Rectal smooth muscle tissue (tissue), 1 donor: ENCODE measurements at regions not wholly inside any gene's neighbourhood (a gene's known extent, or its start where the extent isn't known, plus 50 kb on each side); places are given as distances from the start of the nearest gene placed in this dataset.

Source experiments
- H3K27ac ChIP-seq: one replicate; pipeline ENCODE4 v1.7.0; 2013; ENCODE audit warnings: low read depth, low read length, inconsistent platforms
- H3K27me3 ChIP-seq: one replicate; pipeline ENCODE4 v1.7.0; 2013; ENCODE audit warnings: low read length; ENCODE audit not compliant: control insufficient read depth, insufficient read depth
- H3K36me3 ChIP-seq: one replicate; pipeline ENCODE4 v1.7.0; 2013; ENCODE audit warnings: low read length; ENCODE audit not compliant: control insufficient read depth, insufficient read depth
- H3K4me1 ChIP-seq: one replicate; pipeline ENCODE4 v1.7.0; 2013; ENCODE audit warnings: low read length; ENCODE audit not compliant: control insufficient read depth, insufficient read depth
- H3K4me3 ChIP-seq: one replicate; pipeline ENCODE4 v1.7.0; 2013; ENCODE audit warnings: low read length
- H3K9ac ChIP-seq: one replicate; pipeline ENCODE4 v1.7.0; 2013; ENCODE audit warnings: low read length

DNA sequence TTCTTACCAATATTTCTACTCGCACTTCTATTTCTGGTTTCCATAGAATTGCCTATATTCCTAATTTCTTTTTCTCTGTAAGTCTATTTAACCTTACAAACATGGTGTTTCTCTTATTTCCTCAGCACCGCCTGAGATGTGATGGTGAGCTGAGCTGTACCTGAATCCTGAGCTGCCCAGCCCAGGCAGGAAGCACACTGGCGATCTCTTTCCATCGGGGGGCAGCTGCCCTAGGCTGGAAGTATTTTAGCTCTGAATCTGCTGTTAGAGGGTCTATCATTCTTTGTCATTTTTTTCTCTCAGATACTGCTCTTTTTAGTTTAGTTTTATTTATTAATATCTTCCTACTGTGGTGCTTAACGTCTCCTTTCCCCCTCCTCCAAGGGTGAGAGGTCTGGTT lies 173.4 kb upstream of the SLC35B3 start:
- H3K36me3 ChIP-seq: no peaks in the 10 kb centered on the region
- no peaks in the 10 kb centered on the region for H3K4me1 ChIP-seq
- H3K27me3 ChIP-seq: no peaks in the 10 kb centered on the region
- H3K4me3 ChIP-seq: no peak overlapping the region
- no peak overlapping the region for H3K9ac ChIP-seq
- no peak overlapping the region for H3K27ac ChIP-seq

DNA sequence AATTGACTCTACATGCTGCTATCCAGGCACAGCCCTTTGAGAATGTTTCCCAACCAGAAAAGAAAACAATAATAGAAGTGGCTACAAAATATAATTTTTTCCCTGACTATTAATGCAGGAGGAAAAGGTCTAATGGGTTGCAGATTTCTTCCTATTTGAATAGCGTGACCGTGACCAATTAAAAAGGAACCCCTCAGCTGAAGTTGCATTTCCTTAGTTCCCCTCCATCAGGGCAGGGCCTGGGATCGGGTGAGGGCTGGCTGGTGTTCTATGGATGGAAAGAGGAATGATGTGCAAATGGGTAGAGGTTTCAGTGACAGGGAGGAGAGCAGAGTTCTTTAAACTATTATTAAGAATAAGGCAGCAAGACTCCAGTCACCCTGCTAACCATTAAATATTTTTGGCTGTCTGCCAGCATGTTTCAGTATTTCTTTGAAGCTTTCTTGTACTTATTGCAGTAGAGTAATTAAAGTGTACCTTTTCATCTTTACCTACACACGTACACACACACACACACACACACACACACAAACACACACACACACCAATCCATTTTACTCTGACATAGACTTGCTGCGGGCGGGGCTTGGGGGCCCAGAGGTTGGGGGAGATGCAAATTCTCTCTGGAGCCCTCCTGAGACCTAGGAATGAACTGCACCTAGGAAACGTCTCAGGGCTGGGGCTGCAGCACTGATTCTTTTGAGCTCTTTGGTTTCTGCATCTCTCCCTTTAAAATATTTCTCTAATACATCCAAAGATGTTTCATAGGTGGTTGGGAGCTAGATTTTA lies 154.8 kb upstream of the SLC35B3 start:
- H3K27ac ChIP-seq: no peak overlapping the region
- no peaks in the 10 kb centered on the region for H3K36me3 ChIP-seq
- H3K4me3 ChIP-seq: no peak overlapping the region
- H3K9ac ChIP-seq: no peak overlapping the region
- H3K27me3 ChIP-seq: no peaks in the 10 kb centered on the region
- no peaks in the 10 kb centered on the region for H3K4me1 ChIP-seq

DNA sequence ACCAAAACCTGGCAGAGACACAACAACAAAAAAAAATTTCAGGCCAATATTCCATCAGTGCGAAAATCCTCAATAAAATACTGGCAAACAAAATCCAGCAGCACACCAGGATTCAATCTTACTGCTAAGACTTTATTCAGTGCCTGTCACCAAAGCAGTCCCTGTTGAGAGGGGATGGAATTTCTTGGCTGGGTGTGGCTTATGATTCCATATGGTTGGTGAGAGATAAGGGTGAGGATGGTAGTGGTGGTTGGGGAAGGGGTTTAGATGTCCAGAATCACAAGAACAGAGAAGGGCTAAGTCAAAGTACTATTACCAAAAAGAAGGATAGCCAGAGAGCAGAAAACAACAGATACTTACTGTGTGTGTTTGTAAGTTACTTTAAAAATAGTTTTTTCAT lies 152.8 kb upstream of the SLC35B3 start:
- H3K4me1 ChIP-seq: no peaks in the 10 kb centered on the region
- no peak overlapping the region for H3K9ac ChIP-seq
- H3K4me3 ChIP-seq: no peak overlapping the region
- no peaks in the 10 kb centered on the region for H3K27me3 ChIP-seq
- no peak overlapping the region for H3K27ac ChIP-seq
- H3K36me3 ChIP-seq: no peaks in the 10 kb centered on the region

DNA sequence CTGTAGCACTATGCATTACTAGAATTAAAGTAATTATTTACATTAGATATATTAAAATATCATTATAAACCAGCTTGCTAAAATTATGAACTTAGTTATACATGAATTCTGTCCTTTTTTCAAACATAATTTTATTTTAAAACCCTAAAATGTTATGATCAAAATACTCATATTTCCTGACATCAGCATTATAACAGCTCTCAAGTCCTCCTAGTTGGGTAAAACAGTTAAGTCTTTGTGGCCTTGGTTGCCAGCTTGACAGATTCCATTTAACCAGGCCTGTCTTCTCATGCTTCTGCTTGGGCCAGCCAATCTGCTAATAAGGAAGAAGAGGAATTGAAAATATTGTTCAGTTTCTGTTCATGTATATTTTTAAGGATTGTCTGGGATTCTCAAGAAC lies 147.9 kb upstream of the SLC35B3 start:
- Histone ChIP-seq H3K4me3 (no peak overlapping the region), H3K4me1 (no peaks in the 10 kb centered on the region), H3K27ac (no peak overlapping the region), H3K36me3 (no peaks in the 10 kb centered on the region), H3K27me3 (no peaks in the 10 kb centered on the region), H3K9ac (no peak overlapping the region)

DNA sequence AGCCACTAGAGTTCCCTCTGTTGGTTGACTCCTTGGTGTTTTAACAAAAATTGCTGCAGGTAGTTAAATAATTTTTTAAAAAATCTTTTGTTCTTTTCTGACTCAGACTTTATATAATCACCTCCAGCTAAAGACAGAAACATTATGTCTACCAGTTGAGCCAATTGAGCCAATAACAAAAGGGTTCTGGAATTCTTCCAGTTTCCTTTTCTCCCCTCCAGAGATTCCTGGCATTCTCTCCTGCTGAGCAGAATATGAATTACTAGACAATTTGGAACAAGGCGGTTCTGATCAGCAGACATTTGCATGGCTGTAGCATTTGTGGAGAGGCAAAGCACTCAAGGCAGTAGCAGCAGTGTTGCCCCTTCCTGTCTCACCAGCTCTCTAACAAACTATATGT lies 144.0 kb upstream of the SLC35B3 start:
- H3K9ac ChIP-seq: no peak overlapping the region
- H3K27me3 ChIP-seq: no peaks in the 10 kb centered on the region
- H3K4me1 ChIP-seq: no peaks in the 10 kb centered on the region

DNA sequence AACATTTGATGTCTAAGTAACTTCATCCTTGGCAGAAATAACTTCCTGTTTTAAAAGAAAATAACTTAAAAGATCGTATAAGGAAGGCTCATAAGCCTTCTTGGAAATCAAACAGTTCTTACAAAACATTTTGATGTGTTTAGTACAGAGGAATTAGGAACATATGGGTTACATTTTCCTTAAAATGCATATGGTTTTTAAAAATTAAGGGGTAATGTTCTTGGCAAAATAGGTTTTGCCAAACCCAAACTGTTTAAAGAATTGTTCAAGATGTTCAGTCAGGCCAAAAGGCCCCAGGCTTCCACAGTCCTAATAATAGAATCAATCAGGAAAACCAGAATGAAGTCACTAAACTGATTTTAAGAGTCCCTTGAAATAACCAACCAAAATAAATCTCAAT lies 142.7 kb upstream of the SLC35B3 start:
- H3K4me1 ChIP-seq: no peaks in the 10 kb centered on the region
- H3K36me3 ChIP-seq: no peaks in the 10 kb centered on the region
- no peak overlapping the region for H3K27ac ChIP-seq
- H3K9ac ChIP-seq: no peak overlapping the region
- H3K4me3 ChIP-seq: no peak overlapping the region
- H3K27me3 ChIP-seq: no peaks in the 10 kb centered on the region

More for the DNA sequence above, 144.0 kb upstream of the SLC35B3 start:
- H3K27ac ChIP-seq: no peak overlapping the region
- no peak overlapping the region for H3K4me3 ChIP-seq
- H3K36me3 ChIP-seq: no peaks in the 10 kb centered on the region

DNA sequence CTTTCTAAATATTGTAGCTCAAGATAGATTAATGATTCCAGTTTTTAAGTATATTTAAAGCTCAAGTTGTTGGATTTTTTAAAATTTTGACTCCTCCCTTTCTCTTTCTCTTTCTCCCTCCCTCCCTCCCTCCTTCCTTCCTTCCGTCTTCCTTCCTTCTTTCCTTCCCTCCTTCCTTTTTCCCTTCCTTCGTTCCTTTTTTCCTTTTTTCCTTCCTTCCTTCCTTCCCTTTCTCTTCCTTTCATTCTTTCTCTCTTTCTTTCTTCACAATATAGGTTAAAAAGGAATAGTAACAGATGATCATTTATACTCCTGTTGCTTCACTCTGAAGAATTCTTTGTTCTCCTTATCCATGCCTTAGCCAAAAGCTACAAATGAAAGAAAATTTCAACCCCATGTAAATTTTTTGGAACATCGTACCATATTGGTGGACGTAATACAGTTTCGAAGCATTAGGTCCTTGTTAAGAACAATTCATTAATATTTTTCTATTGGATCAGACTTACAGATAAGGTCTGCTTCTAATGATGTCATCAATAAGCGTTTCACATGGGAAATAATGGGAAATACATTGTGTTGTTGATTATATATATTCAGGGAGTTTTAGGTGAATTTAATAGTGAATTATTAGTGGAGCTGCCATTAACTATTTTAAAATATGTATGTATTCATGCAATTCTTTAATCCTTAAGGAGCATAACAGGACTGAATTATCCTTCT lies 139.6 kb upstream of the SLC35B3 start:
- Histone ChIP-seq H3K9ac (no peak overlapping the region), H3K27me3 (no peaks in the 10 kb centered on the region), H3K4me1 (no peaks in the 10 kb centered on the region), H3K4me3 (no peak overlapping the region), H3K36me3 (no peaks in the 10 kb centered on the region), H3K27ac (no peak overlapping the region)

DNA sequence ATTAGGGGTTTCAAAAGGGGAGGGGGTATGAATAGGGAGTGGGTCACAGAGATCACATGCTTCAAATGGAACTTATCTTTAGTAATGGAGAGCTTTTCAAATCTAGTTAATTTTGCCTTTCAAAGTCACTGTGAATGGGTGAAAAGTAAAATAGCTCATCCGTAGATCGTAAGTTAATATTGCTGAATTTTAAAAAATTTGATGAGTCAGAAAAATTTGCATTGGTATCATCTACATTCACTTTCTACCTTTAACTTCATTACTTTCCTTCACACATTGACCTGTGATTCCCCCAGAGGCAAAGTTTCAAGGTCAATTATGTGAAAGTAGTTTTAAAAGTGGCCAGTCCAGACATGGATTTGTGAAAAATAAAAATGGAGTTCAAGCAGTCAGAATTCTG lies 139.0 kb upstream of the SLC35B3 start:
- no peak overlapping the region for H3K27ac ChIP-seq
- H3K4me1 ChIP-seq: no peaks in the 10 kb centered on the region
- no peaks in the 10 kb centered on the region for H3K36me3 ChIP-seq
- no peak overlapping the region for H3K4me3 ChIP-seq
- H3K27me3 ChIP-seq: no peaks in the 10 kb centered on the region
- H3K9ac ChIP-seq: no peak overlapping the region

DNA sequence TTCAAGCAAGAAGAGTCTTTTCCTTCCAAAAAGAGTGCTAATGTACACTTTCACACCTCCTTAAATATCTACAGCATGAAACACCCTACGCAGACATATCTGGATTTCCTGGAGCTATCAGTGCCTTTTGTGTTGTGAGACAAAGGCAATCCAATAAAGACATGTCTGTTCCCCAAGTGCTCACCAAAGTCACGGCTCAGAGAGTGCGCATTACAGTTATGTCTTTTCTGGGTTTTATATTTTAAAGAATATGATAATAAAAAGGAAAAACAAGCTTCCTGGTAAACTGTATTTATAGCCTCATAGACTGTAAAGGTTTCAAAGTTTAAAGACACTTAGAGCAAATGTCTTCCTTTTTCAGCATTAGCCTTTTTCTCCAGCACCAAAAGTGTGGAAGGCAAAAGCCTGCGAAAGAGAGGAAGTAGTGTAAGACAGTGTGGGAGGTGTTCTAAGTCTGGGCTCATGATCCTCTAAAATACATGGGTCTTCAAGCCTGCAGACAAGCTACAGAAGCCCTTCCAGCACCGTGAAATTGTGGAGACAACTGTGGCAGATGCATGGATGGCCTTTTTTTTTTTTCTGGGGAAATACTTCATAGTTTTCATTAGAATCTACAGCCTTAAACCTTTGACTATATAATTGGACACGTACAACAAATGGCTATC lies 135.0 kb upstream of the SLC35B3 start:
- no peaks in the 10 kb centered on the region for H3K36me3 ChIP-seq
- H3K4me3 ChIP-seq: no peak overlapping the region
- H3K4me1 ChIP-seq: no peaks in the 10 kb centered on the region
- no peak overlapping the region for H3K27ac ChIP-seq
- no peak overlapping the region for H3K9ac ChIP-seq
- no peaks in the 10 kb centered on the region for H3K27me3 ChIP-seq

DNA sequence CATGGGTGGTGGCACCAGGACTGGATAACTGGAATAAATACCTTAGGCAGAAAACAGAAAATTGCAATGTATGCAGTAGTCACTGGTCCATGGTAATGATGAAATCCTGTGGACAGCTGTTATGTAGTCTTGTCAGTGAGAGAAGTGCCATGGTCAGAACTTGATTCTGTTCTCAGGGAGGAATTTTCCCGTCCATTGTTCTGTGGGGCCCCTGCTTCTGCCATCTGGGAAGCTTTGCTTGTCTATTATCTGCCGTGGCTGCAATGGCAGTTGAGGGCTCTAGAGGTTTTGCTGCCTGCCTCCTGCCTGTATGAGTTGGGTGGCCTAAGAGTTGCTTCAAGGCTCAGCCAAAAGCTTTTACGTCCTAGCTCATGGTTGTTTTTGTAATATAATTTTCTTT lies 126.8 kb upstream of the SLC35B3 start:
- no peaks in the 10 kb centered on the region for H3K36me3 ChIP-seq
- no peak overlapping the region for H3K4me3 ChIP-seq
- H3K27ac ChIP-seq: no peak overlapping the region
- H3K4me1 ChIP-seq: no peaks in the 10 kb centered on the region
- H3K27me3 ChIP-seq: no peaks in the 10 kb centered on the region
- no peak overlapping the region for H3K9ac ChIP-seq

DNA sequence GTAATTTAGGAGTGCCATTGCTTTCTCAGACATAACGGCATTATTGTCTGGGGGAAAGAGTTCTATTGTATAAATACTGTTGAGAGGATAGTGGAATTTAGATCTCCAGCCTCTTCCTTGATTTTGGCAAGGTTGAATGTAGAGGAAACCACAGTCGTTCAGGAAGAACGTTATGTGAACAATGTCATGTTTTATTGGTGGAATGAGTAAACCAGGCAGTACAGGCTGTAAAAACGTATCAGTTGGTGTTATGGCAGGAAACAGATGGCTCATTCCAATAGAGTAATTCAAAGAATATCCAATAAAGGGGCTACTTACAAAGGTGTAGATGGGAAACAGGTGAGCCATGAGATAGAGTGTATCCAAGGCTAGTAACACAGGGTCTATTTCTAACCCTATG lies 123.6 kb upstream of the SLC35B3 start:
- Histone ChIP-seq H3K36me3 (no peaks in the 10 kb centered on the region), H3K27ac (no peak overlapping the region)

DNA sequence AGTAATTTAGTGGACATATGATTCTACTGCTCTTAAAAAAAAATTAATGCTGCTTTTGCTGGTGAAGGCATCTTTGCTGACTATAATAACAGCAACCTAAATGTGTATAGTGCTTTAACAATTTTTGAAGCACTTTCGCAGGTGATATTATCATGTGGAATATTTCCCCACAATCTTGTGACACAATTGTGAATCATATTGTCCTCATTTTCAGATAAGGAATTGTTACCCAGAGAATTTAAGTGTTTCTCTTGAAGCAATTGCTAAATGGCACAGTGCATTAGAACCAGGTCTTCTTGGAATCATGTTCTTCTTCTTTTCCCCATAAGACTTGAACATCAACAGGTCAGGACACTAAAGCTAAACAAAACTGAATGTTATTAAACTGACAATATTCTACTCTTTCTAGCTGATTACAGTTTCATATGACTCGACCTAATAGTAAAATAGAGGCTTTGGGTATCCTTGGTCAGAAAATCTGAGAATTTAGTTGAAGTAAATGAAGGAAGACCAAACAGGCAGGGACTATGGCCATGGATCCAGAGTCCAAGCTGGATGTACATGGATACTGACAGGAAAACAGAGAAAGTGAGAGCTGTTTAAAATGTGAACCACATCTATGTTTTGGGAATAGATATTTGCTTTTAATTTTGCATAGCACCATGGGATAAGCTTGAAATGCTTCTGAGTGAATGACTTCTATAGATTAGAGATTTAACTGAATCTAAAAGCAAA lies 121.8 kb upstream of the SLC35B3 start:
- H3K4me1 ChIP-seq: no peaks in the 10 kb centered on the region
- no peak overlapping the region for H3K4me3 ChIP-seq
- no peaks in the 10 kb centered on the region for H3K36me3 ChIP-seq
- H3K27ac ChIP-seq: no peak overlapping the region
- no peak overlapping the region for H3K9ac ChIP-seq
- H3K27me3 ChIP-seq: no peaks in the 10 kb centered on the region

More for the DNA sequence above, 123.6 kb upstream of the SLC35B3 start:
- Histone ChIP-seq H3K4me1 (no peaks in the 10 kb centered on the region), H3K27me3 (no peaks in the 10 kb centered on the region), H3K9ac (no peak overlapping the region), H3K4me3 (no peak overlapping the region)
